Neural cell (in vitro differentiated cells): ENCODE measurements at regions not wholly inside any gene's neighbourhood (a gene's known extent, or its start where the extent isn't known, plus 50 kb on each side); places are given as distances from the start of the nearest gene placed in this dataset.
A peak's percentile ranks its signal among the peaks of the same experiment; 100 is the strongest.

Experiments used
- H2AFZ ChIP-seq: fragments of 200-600, 300-800 bp; sonication (generic), shearing (Covaris generic); 2 replicates; pipeline ENCODE4 v1.6.0; 2014; ENCODE audit warnings: low read depth, mild to moderate bottlenecking, antibody characterized with exemption, low read length, moderate library complexity
- H3F3A ChIP-seq: fragments of 200-600 bp; shearing (Covaris generic); 2 replicates; pipeline ENCODE4 v1.6.1; 2016; ENCODE audit warnings: mild to moderate bottlenecking, moderate library complexity, mixed read lengths, antibody characterized with exemption, low read length; ENCODE audit not compliant: insufficient read depth, poor library complexity, severe bottlenecking
- H3K27ac ChIP-seq: fragments of 200-600, 300-800 bp; sonication (generic), shearing (Covaris generic); 2 replicates; pipeline ENCODE4 v1.5.1; 2014; ENCODE audit warnings: mild to moderate bottlenecking, low read length, moderate library complexity
- H3K27me3 ChIP-seq: fragments of 300-800, 200-600 bp; sonication (generic), shearing (Covaris generic); 2 replicates; pipeline ENCODE4 v1.6.0; 2014; ENCODE audit warnings: mild to moderate bottlenecking, low read depth, low read length, moderate library complexity; ENCODE audit not compliant: insufficient read depth
- H3K36me3 ChIP-seq: fragments of 300-800, 200-600 bp; sonication (generic), shearing (Covaris generic); 2 replicates; pipeline ENCODE4 v1.5.1; 2014; ENCODE audit warnings: mild to moderate bottlenecking, antibody characterized with exemption, low read length, moderate library complexity; ENCODE audit not compliant: insufficient read depth
- H3K4me2 ChIP-seq: fragments of 300-800, 200-600 bp; sonication (generic), shearing (Covaris generic); 2 replicates; pipeline ENCODE4 v1.6.0; 2014; ENCODE audit warnings: mild to moderate bottlenecking, low read length
- H3K4me3 ChIP-seq: fragments of 300-800, 200-600 bp; sonication (generic), shearing (Covaris generic); 2 replicates; pipeline ENCODE4 v1.5.1; 2014; ENCODE audit warnings: mild to moderate bottlenecking, low read length, moderate library complexity
- H3K79me2 ChIP-seq: fragments of 200-600 bp; shearing (Covaris generic); replicated peaks from 2 replicates; pipeline ENCODE4 v1.6.0; 2014; ENCODE audit warnings: mild to moderate bottlenecking, low read length, moderate library complexity; ENCODE audit not compliant: insufficient read depth
- H3K9ac ChIP-seq: fragments of 300-800, 200-600 bp; sonication (generic), shearing (Covaris generic); 2 replicates; pipeline ENCODE4 v1.6.1; 2016; ENCODE audit warnings: mild to moderate bottlenecking, low read length, mixed read lengths
- H3K9me2 ChIP-seq: fragments of 200-600 bp; shearing (Covaris generic); 2 replicates; pipeline ENCODE4 v1.6.1; 2016; ENCODE audit warnings: mild to moderate bottlenecking, low read length, mixed read lengths; ENCODE audit not compliant: insufficient read depth
- H3K9me3 ChIP-seq: fragments of 200-600, 300-800 bp; sonication (generic), shearing (Covaris generic); 2 replicates; pipeline ENCODE4 v1.6.1; 2016; ENCODE audit warnings: mild to moderate bottlenecking, mixed run types, low read length, moderate library complexity, mixed read lengths
- H4K20me1 ChIP-seq: fragments of 200-600 bp; shearing (Covaris generic); 2 replicates; pipeline ENCODE4 v1.6.1; 2016; ENCODE audit warnings: mild to moderate bottlenecking, mixed run types; ENCODE audit not compliant: insufficient read depth
- EP300 ChIP-seq: fragments of 450-650 bp; conservative IDR thresholded peaks from 2 replicates; pipeline ENCODE4 v1.6.1; 2014; ENCODE audit warnings: antibody characterized with exemption, mild to moderate bottlenecking, moderate library complexity; ENCODE audit not compliant: poor library complexity, severe bottlenecking
- EZH2 ChIP-seq: fragments of 200-600, 300-800 bp; shearing (Covaris generic), sonication (generic); IDR thresholded peaks from 2 replicates; pipeline ENCODE4 v1.6.1; 2014; ENCODE audit warnings: antibody characterized with exemption, low read length, borderline replicate concordance, mild to moderate bottlenecking; ENCODE audit not compliant: insufficient read depth, poor library complexity, severe bottlenecking
- MXI1 ChIP-seq: fragments of 450-650 bp; conservative IDR thresholded peaks from 2 replicates; pipeline ENCODE4 v1.6.1; 2014; ENCODE audit warnings: antibody characterized with exemption, mild to moderate bottlenecking; ENCODE audit not compliant: poor library complexity, severe bottlenecking
- POLR2AphosphoS5 ChIP-seq: IDR thresholded peaks from 2 replicates; pipeline ENCODE4 v1.6.1; 2012
- RAD21 ChIP-seq: fragments of 450-650 bp; conservative IDR thresholded peaks from 2 replicates; pipeline ENCODE4 v1.6.1; 2014; ENCODE audit warnings: antibody characterized with exemption, mild to moderate bottlenecking, moderate library complexity
- SMC3 ChIP-seq: fragments of 450-650 bp; conservative IDR thresholded peaks from 2 replicates; pipeline ENCODE4 v1.6.1; 2014; ENCODE audit warnings: antibody characterized with exemption, mild to moderate bottlenecking, moderate library complexity; ENCODE audit not compliant: poor library complexity
- TAF1 ChIP-seq: IDR thresholded peaks from 2 replicates; pipeline ENCODE4 v1.6.1; 2012; ENCODE audit warnings: low read depth
- TF ChIP-seq, protein P1 (sequence below): fragments of 450-650 bp; IDR thresholded peaks from 2 replicates; pipeline ENCODE4 v1.5.1; 2014; ENCODE audit warnings: antibody characterized with exemption, mild to moderate bottlenecking, moderate library complexity; ENCODE audit not compliant: poor library complexity, severe bottlenecking
- TF ChIP-seq, protein P2 (sequence below): IDR thresholded peaks from 2 replicates; pipeline ENCODE4 v1.6.1; 2012; ENCODE audit warnings: borderline replicate concordance

DNA sequence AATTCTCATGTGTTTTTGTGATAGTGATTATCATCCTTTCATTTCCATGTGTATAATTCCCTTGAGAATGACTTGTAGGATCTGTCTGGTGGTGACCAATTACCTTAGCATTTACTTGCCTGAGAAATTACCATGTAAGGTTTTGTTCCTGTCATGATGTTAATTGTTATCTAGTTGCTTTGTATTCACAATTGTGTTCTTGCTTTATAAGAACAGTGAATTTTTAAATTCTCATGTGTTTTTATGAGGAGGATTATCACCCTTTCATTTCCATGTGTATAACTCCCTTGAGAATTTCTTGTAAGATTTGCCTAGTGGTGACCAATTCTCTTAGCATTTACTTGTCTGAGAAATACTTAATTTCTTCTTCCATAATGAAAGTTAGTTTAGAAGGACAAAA lies 758.2 kb upstream of the NDST4 start:
- no peaks in the 10 kb centered on the region for H3K9me2 ChIP-seq
- H3K36me3 ChIP-seq = no peaks in the 10 kb centered on the region
- H3K27ac ChIP-seq = no peak overlapping the region
- no peak overlapping the region for H2AFZ ChIP-seq
- H3K4me2 ChIP-seq = no peak overlapping the region
- no peaks in the 10 kb centered on the region for H3K27me3 ChIP-seq
- peak overlapping the region; percentile 4 for H3K4me3 ChIP-seq
- no peaks in the 10 kb centered on the region for H3F3A ChIP-seq
- H4K20me1 ChIP-seq = no peaks in the 10 kb centered on the region
- TF ChIP-seq POLR2AphosphoS5 = no peak
- TF ChIP-seq, protein P1, sequence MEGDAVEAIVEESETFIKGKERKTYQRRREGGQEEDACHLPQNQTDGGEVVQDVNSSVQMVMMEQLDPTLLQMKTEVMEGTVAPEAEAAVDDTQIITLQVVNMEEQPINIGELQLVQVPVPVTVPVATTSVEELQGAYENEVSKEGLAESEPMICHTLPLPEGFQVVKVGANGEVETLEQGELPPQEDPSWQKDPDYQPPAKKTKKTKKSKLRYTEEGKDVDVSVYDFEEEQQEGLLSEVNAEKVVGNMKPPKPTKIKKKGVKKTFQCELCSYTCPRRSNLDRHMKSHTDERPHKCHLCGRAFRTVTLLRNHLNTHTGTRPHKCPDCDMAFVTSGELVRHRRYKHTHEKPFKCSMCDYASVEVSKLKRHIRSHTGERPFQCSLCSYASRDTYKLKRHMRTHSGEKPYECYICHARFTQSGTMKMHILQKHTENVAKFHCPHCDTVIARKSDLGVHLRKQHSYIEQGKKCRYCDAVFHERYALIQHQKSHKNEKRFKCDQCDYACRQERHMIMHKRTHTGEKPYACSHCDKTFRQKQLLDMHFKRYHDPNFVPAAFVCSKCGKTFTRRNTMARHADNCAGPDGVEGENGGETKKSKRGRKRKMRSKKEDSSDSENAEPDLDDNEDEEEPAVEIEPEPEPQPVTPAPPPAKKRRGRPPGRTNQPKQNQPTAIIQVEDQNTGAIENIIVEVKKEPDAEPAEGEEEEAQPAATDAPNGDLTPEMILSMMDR = no peak
- TF ChIP-seq, protein P2, sequence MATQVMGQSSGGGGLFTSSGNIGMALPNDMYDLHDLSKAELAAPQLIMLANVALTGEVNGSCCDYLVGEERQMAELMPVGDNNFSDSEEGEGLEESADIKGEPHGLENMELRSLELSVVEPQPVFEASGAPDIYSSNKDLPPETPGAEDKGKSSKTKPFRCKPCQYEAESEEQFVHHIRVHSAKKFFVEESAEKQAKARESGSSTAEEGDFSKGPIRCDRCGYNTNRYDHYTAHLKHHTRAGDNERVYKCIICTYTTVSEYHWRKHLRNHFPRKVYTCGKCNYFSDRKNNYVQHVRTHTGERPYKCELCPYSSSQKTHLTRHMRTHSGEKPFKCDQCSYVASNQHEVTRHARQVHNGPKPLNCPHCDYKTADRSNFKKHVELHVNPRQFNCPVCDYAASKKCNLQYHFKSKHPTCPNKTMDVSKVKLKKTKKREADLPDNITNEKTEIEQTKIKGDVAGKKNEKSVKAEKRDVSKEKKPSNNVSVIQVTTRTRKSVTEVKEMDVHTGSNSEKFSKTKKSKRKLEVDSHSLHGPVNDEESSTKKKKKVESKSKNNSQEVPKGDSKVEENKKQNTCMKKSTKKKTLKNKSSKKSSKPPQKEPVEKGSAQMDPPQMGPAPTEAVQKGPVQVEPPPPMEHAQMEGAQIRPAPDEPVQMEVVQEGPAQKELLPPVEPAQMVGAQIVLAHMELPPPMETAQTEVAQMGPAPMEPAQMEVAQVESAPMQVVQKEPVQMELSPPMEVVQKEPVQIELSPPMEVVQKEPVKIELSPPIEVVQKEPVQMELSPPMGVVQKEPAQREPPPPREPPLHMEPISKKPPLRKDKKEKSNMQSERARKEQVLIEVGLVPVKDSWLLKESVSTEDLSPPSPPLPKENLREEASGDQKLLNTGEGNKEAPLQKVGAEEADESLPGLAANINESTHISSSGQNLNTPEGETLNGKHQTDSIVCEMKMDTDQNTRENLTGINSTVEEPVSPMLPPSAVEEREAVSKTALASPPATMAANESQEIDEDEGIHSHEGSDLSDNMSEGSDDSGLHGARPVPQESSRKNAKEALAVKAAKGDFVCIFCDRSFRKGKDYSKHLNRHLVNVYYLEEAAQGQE = no peak
- no peak for TF ChIP-seq EP300
- no peak for TF ChIP-seq MXI1
- TF ChIP-seq EZH2 = no peak
- TF ChIP-seq RAD21 = no peak
- no peak for TF ChIP-seq SMC3
- no peak for TF ChIP-seq TAF1
- H3K9me3 ChIP-seq = no peaks in the 10 kb centered on the region
- H3K9ac ChIP-seq = no peak overlapping the region
- no peaks in the 10 kb centered on the region for H3K79me2 ChIP-seq

DNA sequence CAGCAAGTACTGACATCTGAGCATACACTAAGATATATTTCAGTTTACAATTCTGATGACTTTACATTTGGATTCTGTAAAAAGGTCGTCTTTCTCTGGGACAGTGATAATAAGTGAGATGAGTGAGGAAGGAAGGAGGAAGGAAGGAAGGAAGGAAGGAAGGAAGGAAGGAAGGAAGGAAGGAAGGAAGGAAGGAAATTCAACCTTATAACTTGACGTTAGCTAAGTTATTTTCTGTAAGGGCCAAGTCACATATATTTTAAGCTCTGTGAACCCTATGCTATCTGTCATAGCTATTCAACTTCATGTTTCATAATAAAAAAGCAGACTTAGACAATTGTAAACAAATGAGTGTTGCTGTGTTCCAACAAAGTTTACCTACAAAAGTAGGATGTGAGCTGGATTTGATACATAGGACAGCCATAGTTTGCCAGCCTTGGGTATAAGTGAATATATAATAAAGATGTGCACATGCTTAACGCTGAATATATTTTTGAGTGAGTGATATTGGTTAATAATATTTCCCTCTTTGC lies 753.0 kb upstream of the NDST4 start:
- Histone ChIP-seq H4K20me1 (no peaks in the 10 kb centered on the region), H2AFZ (no peak overlapping the region), H3K4me2 (no peak overlapping the region), H3F3A (no peaks in the 10 kb centered on the region), H3K36me3 (no peaks in the 10 kb centered on the region), H3K9me3 (no peaks in the 10 kb centered on the region), H3K27me3 (no peaks in the 10 kb centered on the region), H3K27ac (no peak overlapping the region), H3K79me2 (no peaks in the 10 kb centered on the region), H3K9ac (no peak overlapping the region), H3K4me3 (no peak overlapping the region), H3K9me2 (no peaks in the 10 kb centered on the region)
- no peak for TF ChIP-seq EP300

DNA sequence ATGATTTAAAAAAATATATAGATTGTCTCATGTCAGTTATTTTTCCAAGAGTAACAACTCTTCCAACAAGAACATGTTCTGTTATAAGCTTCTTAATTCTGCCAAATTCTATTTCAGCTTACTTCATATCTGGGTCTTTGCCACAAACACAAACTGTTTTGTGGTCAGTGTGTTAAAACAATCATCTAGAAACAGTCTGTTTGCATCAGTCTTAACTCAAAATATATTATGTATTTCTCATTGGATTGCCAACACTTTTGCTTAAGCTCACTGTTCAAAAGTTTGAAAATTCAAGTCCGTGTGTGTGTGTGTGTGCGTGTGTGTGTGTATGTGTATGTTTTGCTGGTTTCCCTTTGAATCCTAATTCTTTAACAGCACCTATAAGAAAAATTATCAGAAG lies 752.3 kb upstream of the NDST4 start:
- Histone ChIP-seq H3K27ac (no peak overlapping the region), H3F3A (no peaks in the 10 kb centered on the region), H3K79me2 (no peaks in the 10 kb centered on the region), H3K27me3 (no peaks in the 10 kb centered on the region), H4K20me1 (no peaks in the 10 kb centered on the region), H3K4me3 (no peak overlapping the region), H3K36me3 (no peaks in the 10 kb centered on the region), H3K9me3 (no peaks in the 10 kb centered on the region), H3K9ac (no peak overlapping the region), H3K4me2 (no peak overlapping the region), H3K9me2 (no peaks in the 10 kb centered on the region), H2AFZ (no peak overlapping the region)
- TF ChIP-seq EZH2 = no peak
